Peyer's patch (tissue), 4 donors: ENCODE measurements at regions not wholly inside any gene's neighbourhood (a gene's known extent, or its start where the extent isn't known, plus 50 kb on each side); places are given as distances from the start of the nearest gene placed in this dataset.

Experiments used
- DNase-seq, 3 donors: peaks; one replicate each; pipeline ENCODE4 v3.0.0-alpha.2; 2017 to 2019
- H3K27ac ChIP-seq, 4 donors: fragments of 200-600 bp; sonication (generic); one replicate each; pipeline ENCODE4 v1.5.1; 2016 to 2019
- H3K27me3 ChIP-seq, 2 donors: fragments of 200-600 bp; sonication (generic); one replicate each; pipeline ENCODE4 v1.5.1; 2019
- H3K36me3 ChIP-seq, 3 donors: fragments of 200-600 bp; sonication (generic); one replicate each; pipeline ENCODE4 v1.5.1; 2016 to 2019
- H3K4me1 ChIP-seq, 4 donors: fragments of 200-600 bp; sonication (generic); one replicate each; pipeline ENCODE4 v1.5.1; 2016 to 2019
- H3K4me3 ChIP-seq, 4 donors: fragments of 200-600 bp; sonication (generic); 1 replicate in 3 of 4; 2 replicates in 1 of 4; pipeline ENCODE4 v1.5.1; 2016 to 2019; ENCODE audit warnings: mild to moderate bottlenecking in 1 of 4
- H3K9me3 ChIP-seq, 4 donors: fragments of 200-600 bp; sonication (generic); one replicate each; pipeline ENCODE4 v1.5.1; 2016 to 2019; ENCODE audit warnings: mild to moderate bottlenecking in 1 of 4
- POLR2A ChIP-seq, 2 donors: fragments of 450-650 bp; IDR thresholded peaks; one replicate each; pipeline ENCODE4 v1.5.1; 2017; ENCODE audit warnings: antibody characterized with exemption in 2 of 2, mild to moderate bottlenecking in 2 of 2, moderate library complexity in 2 of 2
- TF ChIP-seq, protein P1 (sequence below), 6 experiments: fragments of 450-650 bp in 4 of 6; fragments of 200-600 bp in 2 of 6; sonication (generic) in 1 of 6; IDR thresholded peaks; one replicate each; pipeline ENCODE4 v1.5.1; 2017 to 2019; ENCODE audit warnings: antibody characterized with exemption in 6 of 6, mild to moderate bottlenecking in 3 of 6, moderate library complexity in 1 of 6

DNA sequence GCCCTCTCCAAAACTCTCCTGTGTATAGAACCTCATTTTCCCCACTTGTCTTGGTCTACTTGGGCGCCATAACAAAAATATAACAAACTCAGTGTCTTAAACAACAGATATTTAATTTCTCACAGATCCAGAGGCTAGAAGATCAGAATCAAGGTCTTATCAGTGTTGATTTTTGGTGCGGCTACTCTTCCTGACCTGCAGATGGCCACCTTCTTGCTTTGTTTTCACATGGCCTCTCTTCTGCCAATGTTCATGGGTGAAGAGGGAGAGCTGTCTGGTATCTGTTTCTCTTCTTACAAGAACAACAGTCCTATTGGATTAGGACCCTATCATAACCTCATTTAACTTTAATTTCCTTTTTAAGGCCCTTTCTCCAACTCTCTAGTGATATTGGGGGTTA is 177.3 kb downstream of the PABPC4L start:
- TF ChIP-seq POLR2A (IDR thresholded peaks at IDR 0.05) = no peak
- TF ChIP-seq, protein P1, sequence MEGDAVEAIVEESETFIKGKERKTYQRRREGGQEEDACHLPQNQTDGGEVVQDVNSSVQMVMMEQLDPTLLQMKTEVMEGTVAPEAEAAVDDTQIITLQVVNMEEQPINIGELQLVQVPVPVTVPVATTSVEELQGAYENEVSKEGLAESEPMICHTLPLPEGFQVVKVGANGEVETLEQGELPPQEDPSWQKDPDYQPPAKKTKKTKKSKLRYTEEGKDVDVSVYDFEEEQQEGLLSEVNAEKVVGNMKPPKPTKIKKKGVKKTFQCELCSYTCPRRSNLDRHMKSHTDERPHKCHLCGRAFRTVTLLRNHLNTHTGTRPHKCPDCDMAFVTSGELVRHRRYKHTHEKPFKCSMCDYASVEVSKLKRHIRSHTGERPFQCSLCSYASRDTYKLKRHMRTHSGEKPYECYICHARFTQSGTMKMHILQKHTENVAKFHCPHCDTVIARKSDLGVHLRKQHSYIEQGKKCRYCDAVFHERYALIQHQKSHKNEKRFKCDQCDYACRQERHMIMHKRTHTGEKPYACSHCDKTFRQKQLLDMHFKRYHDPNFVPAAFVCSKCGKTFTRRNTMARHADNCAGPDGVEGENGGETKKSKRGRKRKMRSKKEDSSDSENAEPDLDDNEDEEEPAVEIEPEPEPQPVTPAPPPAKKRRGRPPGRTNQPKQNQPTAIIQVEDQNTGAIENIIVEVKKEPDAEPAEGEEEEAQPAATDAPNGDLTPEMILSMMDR (IDR thresholded peaks at IDR 0.05) = no peak
- DNase-seq = no peak

DNA sequence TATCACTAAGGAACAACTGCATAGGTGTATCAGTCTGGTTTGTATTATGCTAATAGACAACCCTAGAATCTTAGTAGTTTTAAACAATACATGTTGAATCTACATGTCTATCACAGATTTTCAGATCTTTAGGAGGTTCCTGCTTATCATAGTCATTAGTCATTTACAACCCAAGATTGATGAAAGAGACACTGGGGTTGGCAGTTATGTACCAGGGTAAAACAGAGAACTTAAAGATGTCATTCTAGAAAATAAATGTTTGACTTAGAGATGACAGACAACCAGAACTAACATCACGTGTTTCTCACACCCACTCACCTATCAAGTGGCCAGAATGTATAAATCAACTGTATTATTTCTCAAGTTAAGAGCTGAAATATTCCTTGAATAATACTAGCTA is 181.9 kb downstream of the PABPC4L start:
- Histone ChIP-seq H3K27me3 (no peaks in the 10 kb centered on the region), H3K4me1 (no peaks in the 10 kb centered on the region), H3K9me3 (no peaks in the 10 kb centered on the region), H3K36me3 (no peaks in the 10 kb centered on the region), H3K4me3 (no peak overlapping the region), H3K27ac (no peak overlapping the region)
- TF ChIP-seq, protein P1 (IDR thresholded peaks at IDR 0.05) = no peak
- no peak for TF ChIP-seq POLR2A (IDR thresholded peaks at IDR 0.05)
- DNase-seq = no peak

More for the DNA sequence above, 177.3 kb downstream of the PABPC4L start:
- Histone ChIP-seq H3K36me3 (no peaks in the 10 kb centered on the region), H3K4me1 (no peaks in the 10 kb centered on the region), H3K27me3 (no peaks in the 10 kb centered on the region), H3K9me3 (no peaks in the 10 kb centered on the region), H3K27ac (no peak overlapping the region), H3K4me3 (no peak overlapping the region)

DNA sequence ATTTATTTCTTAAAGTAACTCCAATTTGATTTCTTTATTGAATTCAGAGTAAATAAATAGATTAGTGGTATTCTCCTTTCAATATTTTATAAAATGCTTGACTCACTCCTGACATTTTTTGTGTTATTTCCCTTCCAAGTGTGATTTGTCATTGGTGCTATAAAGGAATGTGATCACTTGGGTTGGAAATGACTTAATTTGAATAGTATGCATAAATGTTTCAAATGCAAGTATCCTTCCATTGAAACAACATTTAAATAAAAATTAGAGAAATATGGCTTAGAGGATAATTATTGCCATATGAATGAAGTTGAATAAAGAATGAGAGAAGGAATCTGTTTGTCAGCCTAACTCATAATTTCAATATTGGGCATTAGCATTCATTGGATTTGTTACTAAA is 182.7 kb downstream of the PABPC4L start:
- Histone ChIP-seq H3K9me3 (no peaks in the 10 kb centered on the region), H3K4me3 (no peak overlapping the region), H3K4me1 (no peaks in the 10 kb centered on the region), H3K27ac (no peak overlapping the region), H3K27me3 (no peaks in the 10 kb centered on the region), H3K36me3 (no peaks in the 10 kb centered on the region)
- DNase-seq = no peak
- no peak for TF ChIP-seq POLR2A (IDR thresholded peaks at IDR 0.05)
- TF ChIP-seq, protein P1 (IDR thresholded peaks at IDR 0.05) = no peak

DNA sequence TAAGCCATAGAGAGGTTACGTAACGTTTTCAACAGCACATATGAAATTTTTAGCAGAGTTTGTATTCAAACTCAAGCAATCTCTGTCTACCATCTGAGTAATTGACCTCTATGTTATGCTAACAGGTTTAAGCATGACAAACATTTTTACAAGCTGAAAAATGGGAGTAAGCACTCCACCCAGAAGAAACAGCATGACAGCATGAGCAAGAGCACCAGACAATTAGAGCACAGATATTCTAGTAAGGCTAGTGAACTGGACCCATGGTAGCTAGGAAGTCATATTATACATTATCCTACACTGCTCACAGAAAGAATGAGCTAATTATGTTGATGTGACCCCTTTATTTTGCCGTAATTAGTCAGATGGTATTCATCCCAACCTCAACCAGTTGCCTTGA is 200.5 kb downstream of the PABPC4L start:
- no peaks in the 10 kb centered on the region for H3K4me1 ChIP-seq

DNA sequence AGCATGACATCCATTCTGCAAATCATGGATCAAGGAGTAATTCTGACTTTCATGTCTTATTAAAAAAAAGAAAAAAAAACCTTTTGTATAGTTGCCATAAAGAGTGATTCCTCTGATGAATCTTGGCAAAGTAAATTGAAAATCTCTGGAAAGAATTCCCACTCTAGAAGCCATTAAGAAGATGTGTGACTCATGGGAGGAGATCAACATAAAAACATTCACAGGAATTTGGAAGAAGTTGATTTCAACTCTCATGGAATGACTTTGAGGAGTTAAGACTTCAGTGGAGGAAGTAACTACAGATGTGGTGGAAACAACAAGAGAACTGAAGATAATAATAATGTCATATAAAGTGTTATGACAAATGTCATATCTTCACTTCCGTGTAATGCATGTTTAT is 204.2 kb downstream of the PABPC4L start:
- Histone ChIP-seq H3K36me3 (no peaks in the 10 kb centered on the region), H3K4me3 (no peak overlapping the region), H3K9me3 (no peaks in the 10 kb centered on the region), H3K27me3 (no peaks in the 10 kb centered on the region), H3K4me1 (no peaks in the 10 kb centered on the region), H3K27ac (no peak overlapping the region)
- TF ChIP-seq POLR2A (IDR thresholded peaks at IDR 0.05) = no peak
- TF ChIP-seq, protein P1 (IDR thresholded peaks at IDR 0.05) = no peak
- no peak for DNase-seq

More for the DNA sequence above, 200.5 kb downstream of the PABPC4L start:
- no peaks in the 10 kb centered on the region for H3K27me3 ChIP-seq
- no peak overlapping the region for H3K4me3 ChIP-seq
- no peak for DNase-seq
- H3K9me3 ChIP-seq = no peaks in the 10 kb centered on the region
- H3K27ac ChIP-seq = no peak overlapping the region
- H3K36me3 ChIP-seq = no peaks in the 10 kb centered on the region
- TF ChIP-seq, protein P1 (IDR thresholded peaks at IDR 0.05) = no peak
- no peak for TF ChIP-seq POLR2A (IDR thresholded peaks at IDR 0.05)
